ENCODE measurements at regions not wholly inside any gene's neighbourhood (a gene's known extent, or its start where the extent isn't known, plus 50 kb on each side); places are given as distances from the start of the nearest gene placed in this dataset.

GRCh38 chrX:26347171-26347570 is 131.2 kb downstream of the MAGEB5 start:
- no peak for DNase-seq

GRCh38 chrX:26334232-26334631 is 118.3 kb downstream of the MAGEB5 start:
- no peak for DNase-seq

DNA sequence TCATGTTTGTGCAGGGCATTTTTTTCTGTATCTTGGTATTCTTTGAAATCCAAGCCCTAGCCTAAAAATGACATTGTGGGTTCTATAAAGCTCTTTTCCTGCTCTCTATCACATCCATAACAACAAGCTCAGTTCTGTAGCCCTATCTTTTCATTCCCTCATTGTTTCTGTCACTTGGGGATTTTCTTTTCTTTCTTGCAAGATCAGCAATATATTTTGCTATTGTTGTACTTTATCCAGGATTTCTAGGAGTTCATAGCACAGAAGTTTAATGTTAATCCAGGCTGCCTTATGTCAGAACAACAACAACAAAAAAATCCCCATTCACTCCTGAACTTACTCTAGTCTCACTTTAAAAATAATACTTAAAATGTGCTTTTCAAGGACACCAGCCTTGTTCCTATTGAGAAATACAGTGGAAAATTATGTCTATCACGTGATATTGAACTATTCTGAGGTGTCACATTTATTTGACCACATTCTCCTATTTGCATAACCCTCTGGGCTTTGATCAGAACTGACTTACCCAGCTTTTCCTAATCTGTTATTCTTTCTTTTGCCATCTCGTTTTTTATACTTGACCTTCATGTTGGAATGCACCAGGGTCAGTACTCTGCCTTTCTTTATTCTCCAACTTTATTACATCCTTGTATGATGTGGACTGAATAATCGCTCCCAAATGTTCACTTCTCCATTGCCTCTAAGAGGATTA is 112.8 kb downstream of the MAGEB5 start:
- no peak for DNase-seq

- no peak for DNase-seq
Observed at GRCh38 chrX:26309262-26309661, 93.3 kb downstream of the MAGEB5 start.

- no peak for DNase-seq
Observed at GRCh38 chrX:26295425-26295824, 79.5 kb downstream of the MAGEB5 start.

DNA sequence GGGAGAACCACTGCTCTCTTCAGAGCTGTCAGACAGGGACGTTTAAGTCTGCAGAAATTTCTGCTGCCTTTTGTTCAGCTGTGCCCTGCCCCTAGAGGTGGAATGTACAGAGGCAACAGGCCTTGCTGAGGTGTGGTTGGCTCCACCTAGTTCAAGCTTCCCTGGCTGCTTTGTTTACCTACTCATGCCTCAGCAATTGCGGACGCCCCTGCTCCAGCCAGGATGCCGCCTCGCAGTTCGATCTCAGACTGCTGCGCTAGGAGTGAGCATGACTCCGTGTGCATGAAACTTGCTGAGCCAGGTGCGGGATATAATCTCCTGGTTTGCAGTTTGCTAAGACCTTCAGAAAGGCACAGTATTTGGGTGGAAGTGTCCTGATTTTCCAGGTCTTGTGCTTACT is 70.9 kb downstream of the MAGEB5 start:
- no peak for DNase-seq

Measured in HCEC 1CT (cell line).